KMS-11 (cell line): ENCODE measurements at regions not wholly inside any gene's neighbourhood (a gene's known extent, or its start where the extent isn't known, plus 50 kb on each side); places are given as distances from the start of the nearest gene placed in this dataset.

Source experiments
- H2AFZ ChIP-seq: fragments of 200-600 bp; sonication (generic); 2 replicates; pipeline ENCODE4 v1.6.1; 2016; ENCODE audit warnings: antibody characterized with exemption, mixed run types, low read depth
- H3K27ac ChIP-seq: fragments of 200-600 bp; sonication (generic); 2 replicates; pipeline ENCODE4 v1.6.1; 2016; ENCODE audit warnings: mild to moderate bottlenecking, mixed run types
- H3K27me3 ChIP-seq: fragments of 200-600 bp; sonication (generic); 2 replicates; pipeline ENCODE4 v1.6.1; 2017; ENCODE audit warnings: mild to moderate bottlenecking, low read depth, mixed run types, moderate library complexity; ENCODE audit not compliant: insufficient read depth
- H3K36me3 ChIP-seq: fragments of 200-600 bp; sonication (generic); 2 replicates; pipeline ENCODE4 v1.6.1; 2017; ENCODE audit warnings: mild to moderate bottlenecking, mixed run types; ENCODE audit not compliant: insufficient read depth
- H3K4me1 ChIP-seq: fragments of 200-600 bp; sonication (generic); 2 replicates; pipeline ENCODE4 v1.6.1; 2016; ENCODE audit warnings: mild to moderate bottlenecking, low read depth, mixed run types; ENCODE audit not compliant: poor library complexity, severe bottlenecking
- H3K4me2 ChIP-seq: fragments of 200-600 bp; sonication (generic); 2 replicates; pipeline ENCODE4 v1.7.0; 2016; ENCODE audit warnings: mild to moderate bottlenecking, mixed run types
- H3K4me3 ChIP-seq: fragments of 200-600 bp; sonication (generic); IDR thresholded peaks from 2 replicates; pipeline ENCODE4 v1.6.1; 2017; ENCODE audit warnings: low read depth, low read length, mixed read lengths; ENCODE audit not compliant: insufficient read depth
- H3K79me2 ChIP-seq: fragments of 200-600 bp; sonication (generic); 2 replicates; pipeline ENCODE4 v1.6.1; 2016; ENCODE audit warnings: low read depth, mixed run types; ENCODE audit not compliant: insufficient read depth
- H3K9ac ChIP-seq: fragments of 200-600 bp; sonication (generic); 2 replicates; pipeline ENCODE4 v1.6.1; 2016; ENCODE audit warnings: mild to moderate bottlenecking, mixed run types
- H4K20me1 ChIP-seq: fragments of 200-600 bp; sonication (generic); 2 replicates; pipeline ENCODE4 v1.6.1; 2016; ENCODE audit warnings: mild to moderate bottlenecking, mixed run types; ENCODE audit not compliant: insufficient read depth
- CTCF ChIP-seq: fragments of 200-600 bp; sonication (generic); conservative IDR thresholded peaks from 2 replicates; pipeline ENCODE4 v1.6.1; 2017; ENCODE audit warnings: low read depth, mild to moderate bottlenecking, antibody characterized with exemption, low read length, moderate library complexity, mixed read lengths

- Histone ChIP-seq H3K27me3 (no peaks in the 10 kb centered on the region), H4K20me1 (no peaks in the 10 kb centered on the region), H3K4me2 (no peak overlapping the region), H2AFZ (no peak overlapping the region), H3K36me3 (no peaks in the 10 kb centered on the region), H3K79me2 (no peaks in the 10 kb centered on the region), H3K4me3 (no peak overlapping the region), H3K4me1 (no peaks in the 10 kb centered on the region), H3K27ac (no peak overlapping the region), H3K9ac (no peak overlapping the region)
- TF ChIP-seq CTCF, result no peak
Measured at GRCh38 chr2:120403676-120404075, 57.7 kb downstream of the INHBB start.

GRCh38 chr2:120404274-120404673 is 58.3 kb downstream of the INHBB start:
- no peak for TF ChIP-seq CTCF
- Histone ChIP-seq H3K79me2 (no peaks in the 10 kb centered on the region), H2AFZ (no peak overlapping the region), H3K4me1 (no peaks in the 10 kb centered on the region), H3K4me3 (no peak overlapping the region), H3K9ac (no peak overlapping the region), H3K4me2 (no peak overlapping the region), H3K36me3 (no peaks in the 10 kb centered on the region), H3K27ac (no peak overlapping the region), H3K27me3 (no peaks in the 10 kb centered on the region), H4K20me1 (no peaks in the 10 kb centered on the region)

GRCh38 chr2:120404941-120405758 is 59.2 kb downstream of the INHBB start:
- TF ChIP-seq CTCF, result no peak
- Histone ChIP-seq H3K9ac (no peak overlapping the region), H3K4me1 (no peaks in the 10 kb centered on the region), H3K36me3 (no peaks in the 10 kb centered on the region), H3K79me2 (no peaks in the 10 kb centered on the region), H3K4me2 (no peak overlapping the region), H2AFZ (no peak overlapping the region), H3K4me3 (no peak overlapping the region), H3K27ac (no peak overlapping the region), H3K27me3 (no peaks in the 10 kb centered on the region), H4K20me1 (no peaks in the 10 kb centered on the region)

- TF ChIP-seq CTCF, result no peak
- H2AFZ ChIP-seq, result no peak overlapping the region
- no peak overlapping the region for H3K4me3 ChIP-seq
- H3K36me3 ChIP-seq, result no peaks in the 10 kb centered on the region
- no peaks in the 10 kb centered on the region for H3K79me2 ChIP-seq
- H3K4me1 ChIP-seq, result no peaks in the 10 kb centered on the region
- H3K4me2 ChIP-seq, result no peak overlapping the region
- no peak overlapping the region for H3K9ac ChIP-seq
- no peaks in the 10 kb centered on the region for H3K27me3 ChIP-seq
- no peak overlapping the region for H3K27ac ChIP-seq
- no peaks in the 10 kb centered on the region for H4K20me1 ChIP-seq
Measured at GRCh38 chr2:120405759-120406099, 59.8 kb downstream of the INHBB start.
